Activated CD8-positive, alpha-beta memory T cell treated with anti-CD3 and anti-CD28 coated beads, Interleukin-2, amount 50 U/mL, for 24 hours (primary cell): ENCODE measurements at regions not wholly inside any gene's neighbourhood (a gene's known extent, or its start where the extent isn't known, plus 50 kb on each side); places are given as distances from the start of the nearest gene placed in this dataset.
"Not testable (repeated sequence)": the region's sequence is repeated elsewhere in the genome, so short reads cannot be mapped to it uniquely, and the experiment has no call there.

Experiments used
- DNase-seq: peaks from one replicate; pipeline ENCODE4 v3.0.0-alpha.2; 2020; ENCODE audit errors: extremely low read depth

- no peak for DNase-seq
These were observed 57.1 kb upstream of the EOMES start for GRCh38 chr3:27779176-27779575.

DNA sequence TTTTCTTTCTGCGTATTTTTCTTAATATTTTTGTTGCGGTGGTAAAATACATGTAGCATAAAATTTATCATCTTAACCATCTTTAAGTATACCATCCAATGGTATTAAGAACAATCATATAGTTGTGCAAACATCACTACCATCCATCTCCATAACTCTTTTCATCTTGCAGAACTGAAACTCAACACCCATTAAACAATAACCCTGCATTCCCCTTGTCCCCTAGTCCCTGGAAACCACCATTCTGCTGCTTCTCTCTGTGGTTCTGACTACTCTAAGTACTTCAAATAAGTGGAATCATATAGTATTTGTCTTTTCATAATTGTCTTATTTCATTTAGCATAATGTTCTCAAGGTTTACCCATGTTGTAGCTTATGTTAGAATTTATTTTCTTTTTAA is 67.3 kb upstream of the EOMES start:
- DNase-seq = no peak

- no peak for DNase-seq
These were observed 69.8 kb upstream of the EOMES start for GRCh38 chr3:27791956-27792355.

- DNase-seq = no peak
These were observed 70.7 kb upstream of the EOMES start for GRCh38 chr3:27792869-27793268.

GRCh38 chr3:27794211-27794610 is 72.1 kb upstream of the EOMES start:
- DNase-seq = no peak

DNA sequence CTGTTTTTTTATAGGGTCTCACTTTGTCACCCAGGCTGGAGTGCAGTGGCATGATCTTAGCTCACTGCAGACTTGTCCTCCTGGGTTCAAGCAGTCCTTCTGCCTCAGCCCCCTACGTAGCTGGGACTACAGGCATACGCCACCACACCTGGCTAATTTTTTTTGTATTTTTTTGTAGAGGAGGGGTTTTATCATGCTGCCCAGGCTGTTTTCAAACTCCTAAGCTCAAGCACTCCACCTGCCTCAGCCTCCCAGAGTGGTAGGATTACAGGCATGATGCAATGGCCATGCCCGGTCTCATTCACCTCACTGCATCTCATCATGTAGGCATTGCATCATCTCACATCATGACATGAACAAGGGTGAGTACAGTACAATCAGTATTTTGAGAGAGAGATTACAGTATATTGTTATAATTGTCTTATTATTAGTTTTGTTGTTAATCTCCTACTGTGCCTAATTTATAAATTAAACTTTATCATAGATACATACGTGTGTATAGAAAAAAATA is 74.3 kb upstream of the EOMES start:
- no peak for DNase-seq

GRCh38 chr3:27797773-27798172 is 75.7 kb upstream of the EOMES start:
- DNase-seq = no peak

GRCh38 chr3:27800261-27800660 is 78.1 kb upstream of the EOMES start:
- DNase-seq = no peak

DNA sequence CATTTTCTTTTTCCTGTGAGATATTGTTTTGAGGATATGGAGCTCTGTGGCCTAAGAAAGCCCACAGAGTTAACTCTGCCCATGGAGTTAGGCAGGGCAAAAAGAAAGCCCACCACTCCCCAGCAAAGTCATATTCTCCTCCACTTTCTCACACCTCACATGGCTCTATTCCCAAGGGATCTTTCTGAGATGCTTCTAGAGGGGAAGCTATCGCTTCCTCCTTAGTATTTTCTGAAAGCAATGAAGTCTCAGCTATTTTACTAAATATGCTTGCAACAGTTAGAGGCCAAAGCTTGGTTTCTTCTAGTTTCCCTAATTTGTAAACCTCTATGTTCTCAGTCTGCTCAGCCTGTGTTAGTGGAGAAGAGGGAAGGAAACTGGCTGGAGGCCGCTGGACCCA is 80.3 kb upstream of the EOMES start:
- DNase-seq = no peak

- DNase-seq = no peak
These were observed 80.7 kb upstream of the EOMES start for GRCh38 chr3:27802849-27803248.

DNA sequence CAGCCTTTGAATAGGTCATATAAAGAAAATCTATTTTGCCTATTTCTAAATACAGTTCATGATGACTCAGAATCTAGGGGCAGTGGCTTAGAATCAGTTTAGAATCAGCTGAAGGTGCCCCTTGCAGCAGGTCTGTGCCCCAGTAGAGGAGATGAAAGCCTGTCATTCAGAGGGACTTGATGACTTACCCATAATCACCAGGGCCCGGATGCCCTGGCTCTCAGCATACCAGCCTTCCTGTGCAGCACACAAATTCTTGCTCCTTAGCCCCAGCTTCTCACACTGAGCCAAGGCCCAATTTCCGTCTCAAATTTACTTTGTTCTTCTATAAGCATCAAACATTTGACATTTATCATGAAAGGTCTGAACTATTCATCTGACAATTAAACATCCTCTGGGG is 83.2 kb upstream of the EOMES start:
- DNase-seq = no peak

- no peak for DNase-seq
These were observed 91.1 kb upstream of the EOMES start for GRCh38 chr3:27813255-27813654.

DNA sequence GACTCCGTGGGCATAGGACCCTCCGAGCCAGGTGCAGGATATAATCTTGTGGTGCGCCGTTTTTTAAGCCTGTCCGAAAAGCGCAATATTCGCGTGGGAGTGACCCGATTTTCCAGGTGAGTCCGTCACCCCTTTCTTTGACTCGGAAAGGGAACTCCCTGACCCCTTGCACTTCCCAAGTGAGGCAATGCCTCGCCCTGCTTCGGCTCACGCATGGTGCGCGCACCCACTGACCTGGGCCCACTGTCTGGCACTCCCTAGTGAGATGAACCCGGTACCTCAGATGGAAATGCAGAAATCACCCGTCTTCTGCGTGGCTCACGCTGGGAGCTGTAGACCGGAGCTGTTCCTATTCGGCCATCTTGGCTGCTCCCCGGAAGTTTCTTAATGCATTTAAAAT is 99.5 kb upstream of the EOMES start:
- not testable (repeated sequence) for DNase-seq

- DNase-seq = no peak
These were observed 102.4 kb upstream of the EOMES start for GRCh38 chr3:27824312-27825200.

DNA sequence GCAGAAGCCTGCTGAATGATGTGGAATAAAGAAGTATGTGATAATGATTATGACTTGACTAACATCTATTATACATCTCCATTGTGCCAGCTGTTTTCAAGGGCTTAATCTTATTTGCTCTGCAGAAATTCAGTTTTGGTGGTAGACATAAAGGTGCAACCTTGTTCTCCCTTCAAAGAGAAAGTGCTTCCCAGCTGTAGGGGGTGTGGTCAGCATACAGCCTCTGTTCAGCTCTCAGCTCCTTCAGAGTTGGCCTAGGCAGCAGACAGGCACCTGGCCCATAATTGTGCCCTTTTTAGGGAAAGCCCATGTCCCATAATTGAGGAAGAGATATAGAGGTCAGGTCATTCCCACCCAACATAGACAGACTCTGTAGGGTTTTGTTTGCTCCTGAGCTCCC is 104.3 kb upstream of the EOMES start:
- no peak for DNase-seq

DNA sequence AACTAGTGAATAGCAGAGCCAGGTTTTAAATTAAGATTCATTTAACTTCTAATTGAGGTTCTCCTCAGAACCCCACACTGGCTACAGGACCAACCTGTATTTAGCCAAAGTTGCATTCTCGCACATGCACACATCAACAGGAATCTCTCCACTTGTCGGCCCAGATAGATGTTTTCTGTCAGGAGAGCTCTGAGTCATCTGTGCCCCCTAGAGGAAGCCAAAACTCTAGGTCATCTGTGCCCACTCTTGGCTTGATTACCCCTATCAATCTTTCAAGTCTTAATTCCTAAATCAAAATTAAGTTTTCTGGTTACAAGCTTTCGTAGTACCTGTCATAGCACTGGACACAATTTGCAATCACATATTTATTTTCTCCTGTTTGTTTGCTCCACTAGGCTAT is 104.9 kb upstream of the EOMES start:
- DNase-seq = no peak

DNA sequence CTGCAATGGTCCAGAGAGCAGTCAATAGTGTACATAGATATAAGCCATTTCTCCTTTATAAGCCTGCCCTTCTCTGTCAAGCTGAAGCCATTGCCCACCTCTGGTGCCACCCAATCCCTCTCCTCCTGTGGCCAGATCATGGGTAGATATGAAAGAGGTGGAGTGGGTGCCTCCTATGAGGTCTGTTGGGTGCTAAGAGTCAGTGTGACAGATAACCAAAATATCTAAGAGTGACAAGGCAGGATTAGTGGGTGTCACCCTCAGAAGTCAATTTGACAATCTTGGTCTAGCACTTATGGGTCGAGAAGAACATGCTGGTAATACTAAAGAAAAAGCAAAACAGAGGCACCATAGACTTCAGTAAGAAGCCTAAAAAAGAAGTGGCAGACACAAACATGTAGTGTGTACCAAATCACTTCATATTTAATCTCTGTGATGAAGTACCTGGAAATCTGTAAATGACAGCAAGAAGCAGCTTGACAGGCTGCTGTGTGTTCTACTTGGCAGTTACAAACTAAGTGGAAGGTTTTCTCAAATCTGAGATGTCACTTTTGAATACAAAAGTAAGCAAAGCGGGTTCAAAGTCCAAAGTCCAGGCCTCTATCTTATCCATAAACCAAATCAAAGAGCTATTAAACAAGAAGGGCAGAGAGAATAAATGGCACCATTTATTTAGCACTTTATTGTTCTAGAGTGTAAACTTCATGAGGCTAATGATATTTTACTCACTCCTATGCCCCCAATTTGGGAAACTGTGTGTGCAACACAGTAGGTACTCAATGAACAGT is 118.9 kb upstream of the EOMES start:
- DNase-seq = no peak

DNA sequence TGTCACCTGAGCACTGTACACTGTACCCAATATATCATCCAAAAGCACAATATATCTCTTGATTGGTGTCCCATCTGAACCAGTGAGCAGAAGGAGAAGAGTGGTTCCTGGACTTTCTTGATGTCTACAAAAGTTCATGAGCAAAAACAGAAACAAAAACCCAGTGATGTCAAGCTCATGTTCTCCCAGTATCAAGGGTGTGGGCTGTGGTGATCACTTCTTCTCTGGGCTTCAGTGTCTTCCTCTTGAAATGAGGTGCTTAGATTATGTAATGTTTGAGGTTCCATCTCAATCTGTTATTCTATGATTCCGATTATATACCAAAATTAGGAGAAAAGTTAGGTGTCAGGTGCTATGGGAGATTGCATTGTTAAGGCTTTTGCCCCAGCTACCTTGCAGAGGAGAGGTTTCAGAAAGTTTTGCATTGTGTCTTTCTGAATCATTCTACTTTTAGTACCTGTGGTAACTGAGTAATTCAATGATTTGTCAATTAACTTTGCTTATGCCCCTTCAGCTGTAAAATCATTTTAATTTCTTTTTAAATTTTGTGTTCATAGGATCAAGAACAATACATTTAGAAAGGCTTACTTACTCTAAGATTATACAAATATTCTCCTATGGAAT is 122.0 kb upstream of the EOMES start:
- no peak for DNase-seq

GRCh38 chr3:27847697-27848096 is 125.6 kb upstream of the EOMES start:
- no peak for DNase-seq

DNA sequence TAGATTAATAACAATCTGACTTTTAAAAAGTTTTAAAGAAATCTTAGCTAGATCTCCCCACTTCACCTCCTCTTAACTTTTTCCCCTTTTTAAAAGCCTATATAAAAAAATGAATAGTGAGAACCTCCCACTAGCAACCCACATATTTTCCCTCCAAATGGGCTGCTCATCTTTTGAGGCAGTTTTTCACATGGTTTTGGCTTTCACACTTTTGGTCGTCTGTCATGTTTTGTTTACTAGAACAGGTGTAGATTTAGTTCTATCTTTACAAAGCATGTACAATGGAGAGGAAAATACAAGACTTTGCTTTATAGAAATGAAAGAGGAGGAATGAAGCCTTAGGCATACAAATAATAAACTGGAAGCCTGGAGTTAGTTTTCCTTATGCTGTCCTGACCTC is 126.7 kb upstream of the EOMES start:
- no peak for DNase-seq

GRCh38 chr3:27859821-27860220 is 137.7 kb upstream of the EOMES start:
- DNase-seq = no peak
